ENCODE measurements at regions not wholly inside any gene's neighbourhood (a gene's known extent, or its start where the extent isn't known, plus 50 kb on each side); places are given as distances from the start of the nearest gene placed in this dataset.

GRCh38 chr15:37260255-37260654, 159.9 kb upstream of the MEIS2 start:
- no peak for DNase-seq (ENCODE audit: low spot score)

DNA sequence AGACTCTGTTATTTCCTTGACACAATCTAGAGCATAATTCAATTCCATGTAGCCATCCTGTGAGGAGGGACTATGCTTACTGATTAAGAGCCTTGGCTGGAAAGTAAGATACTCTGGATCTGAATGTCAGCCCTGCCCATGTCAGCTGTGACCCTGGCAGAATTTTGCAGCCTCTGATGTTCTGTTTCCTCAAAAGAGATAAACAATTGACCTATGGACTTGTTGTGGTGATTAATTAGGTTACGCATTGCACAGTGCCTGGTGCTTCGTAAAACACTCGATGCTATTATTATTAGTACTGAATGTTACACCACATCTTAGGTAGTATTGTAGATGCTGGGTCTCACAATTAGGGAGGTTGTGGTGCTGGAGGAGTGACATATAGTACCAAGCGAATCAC, 161.3 kb upstream of the MEIS2 start:
- no peak for DNase-seq (ENCODE audit: low spot score)

DNA sequence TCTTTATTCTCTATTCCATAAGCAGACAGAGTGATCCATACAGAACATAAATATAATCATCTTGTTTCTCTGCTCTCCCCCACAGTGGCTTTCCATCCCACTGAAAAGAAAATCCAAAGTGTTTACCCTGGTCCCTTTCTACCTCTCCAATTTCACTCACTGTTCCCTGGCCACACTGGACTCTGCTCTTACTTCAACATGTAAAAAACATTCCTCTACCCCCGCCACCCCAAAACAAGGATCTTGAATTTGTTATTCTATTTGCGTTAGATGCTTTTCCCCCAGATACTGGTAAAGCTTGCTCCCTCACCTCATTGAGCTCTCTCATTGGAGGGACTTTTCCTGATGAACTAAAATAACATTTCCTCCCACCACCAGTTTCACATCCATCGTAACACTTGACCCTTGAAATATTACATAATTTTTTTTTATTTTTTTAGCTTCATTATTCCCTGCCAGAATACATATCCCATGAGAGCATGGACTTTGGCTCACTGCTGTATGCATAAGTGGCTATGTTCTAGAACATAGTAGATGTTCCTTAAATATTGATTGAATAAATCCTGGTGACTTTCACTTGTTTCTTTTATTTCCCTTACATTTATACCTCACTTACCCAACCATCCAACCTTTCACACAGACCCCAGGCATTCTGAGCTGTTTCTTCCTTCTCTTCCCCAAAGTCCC, 162.7 kb upstream of the MEIS2 start:
- no peak for DNase-seq (ENCODE audit: low spot score)

DNA sequence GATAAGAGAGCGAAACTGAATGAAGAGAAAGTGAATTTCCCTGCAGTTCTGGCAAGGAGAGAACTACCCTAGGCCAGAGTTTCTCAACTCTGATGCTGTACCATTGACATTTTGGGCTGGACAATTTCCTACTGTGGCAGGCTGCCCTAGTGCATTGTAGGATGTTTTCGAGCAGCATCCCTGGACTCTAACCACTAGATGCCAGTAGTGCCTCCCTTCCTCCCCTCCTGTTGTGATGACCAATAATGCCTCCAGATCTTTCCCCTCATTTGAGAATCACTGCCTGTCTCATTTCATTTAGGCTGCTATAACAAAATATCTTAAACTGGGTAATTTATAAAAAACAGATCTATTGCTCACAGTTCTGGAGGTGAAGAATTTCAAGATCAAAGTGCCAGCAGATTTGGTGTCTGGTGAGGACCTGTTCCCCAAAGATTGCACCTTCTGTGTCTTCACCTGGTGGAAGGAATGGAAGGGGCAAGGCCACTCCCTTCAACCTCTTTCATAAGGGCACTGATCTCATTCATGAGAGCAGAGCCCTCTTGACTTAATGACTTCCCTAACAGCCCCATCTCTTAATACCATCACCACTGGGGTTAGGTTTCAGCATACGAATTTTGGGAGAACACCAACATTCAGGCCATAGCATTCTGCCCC, 188.9 kb upstream of the MEIS2 start:
- DNase-seq (ENCODE audit: low spot score): peak; percentile 23

DNA sequence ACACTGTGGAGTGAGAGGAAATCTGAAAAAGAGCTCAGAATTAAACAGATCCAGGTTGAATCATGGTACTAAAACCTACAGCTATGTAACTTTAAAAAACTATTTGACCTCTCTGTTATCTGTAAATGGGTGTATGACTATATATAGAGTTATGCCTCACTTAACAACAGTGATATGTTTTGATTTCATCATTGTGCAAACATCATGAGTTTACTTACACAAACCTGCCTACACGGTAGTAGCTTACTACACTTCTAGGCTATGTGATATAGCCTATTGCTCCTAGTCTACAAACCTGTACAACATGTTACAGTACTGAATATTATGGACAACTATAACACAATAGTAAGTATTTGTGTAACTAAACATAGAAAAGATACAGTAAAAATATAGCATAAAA, 191.6 kb upstream of the MEIS2 start:
- DNase-seq (ENCODE audit: low spot score): no peak

- no peak for DNase-seq (ENCODE audit: low spot score)
Measured at GRCh38 chr15:37298271-37298670, 197.9 kb upstream of the MEIS2 start.

DNA sequence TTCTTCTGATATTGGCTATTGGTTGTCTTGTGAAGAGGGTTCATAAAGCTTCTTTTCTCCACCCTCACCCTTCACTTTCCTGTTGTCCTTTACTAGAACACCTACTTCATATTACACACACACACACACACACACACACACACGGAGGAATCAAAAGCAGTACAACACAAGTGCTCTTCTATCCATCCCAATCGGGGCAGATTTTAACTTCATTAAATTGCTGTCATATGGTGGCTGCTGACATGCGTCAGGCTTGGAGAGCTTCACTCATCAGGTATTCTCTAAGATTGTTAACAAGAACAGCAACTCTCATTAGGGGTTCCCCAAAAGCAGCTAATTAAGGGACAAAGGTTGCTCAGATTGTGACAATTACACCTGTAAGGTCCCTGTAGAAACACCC, 239.1 kb upstream of the MEIS2 start:
- no peak for DNase-seq (ENCODE audit: low spot score)

DNA sequence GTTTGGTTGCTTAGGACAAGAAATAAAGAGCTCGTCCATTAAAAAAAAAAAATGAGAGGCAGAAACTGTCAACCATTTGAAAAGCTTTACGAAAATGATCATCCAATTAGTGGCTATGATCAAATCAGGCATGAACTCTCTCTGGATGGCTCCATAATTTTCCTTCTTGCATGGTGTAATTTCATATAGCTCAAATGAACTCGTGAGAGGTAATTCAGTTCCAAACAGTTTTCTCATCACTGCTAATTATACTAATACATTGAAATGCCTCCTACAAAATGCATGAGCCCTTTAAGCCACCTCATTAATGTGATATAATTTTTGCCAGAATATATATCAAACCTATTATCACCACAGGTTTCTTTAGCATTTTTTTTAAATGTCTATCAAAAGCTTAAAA, 239.5 kb upstream of the MEIS2 start:
- DNase-seq (ENCODE audit: low spot score): no peak

DNA sequence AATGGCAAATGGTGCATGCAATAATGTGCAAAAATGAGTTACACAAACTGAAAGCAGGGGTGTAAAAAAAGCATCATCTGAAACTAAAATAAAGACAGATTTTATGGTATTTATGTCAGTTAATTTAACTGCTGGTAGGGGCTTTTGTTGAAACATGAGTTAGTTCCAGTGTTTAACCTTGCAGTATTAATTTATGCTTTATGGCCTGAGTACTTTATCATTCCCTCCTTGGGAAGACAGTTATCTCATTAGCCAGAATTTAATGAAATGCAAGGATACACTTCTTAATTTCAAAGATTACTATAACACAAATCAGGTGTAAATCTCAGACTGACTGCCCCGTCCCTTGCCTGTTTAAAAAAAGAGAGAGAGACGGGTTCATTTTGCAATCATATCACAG, 240.1 kb upstream of the MEIS2 start:
- no peak for DNase-seq (ENCODE audit: low spot score)

GRCh38 chr15:37359101-37359892, 258.9 kb upstream of the MEIS2 start:
- DNase-seq (ENCODE audit: low spot score): no peak

GRCh38 chr15:37359893-37360290, 259.5 kb upstream of the MEIS2 start:
- DNase-seq (ENCODE audit: low spot score): no peak

DNA sequence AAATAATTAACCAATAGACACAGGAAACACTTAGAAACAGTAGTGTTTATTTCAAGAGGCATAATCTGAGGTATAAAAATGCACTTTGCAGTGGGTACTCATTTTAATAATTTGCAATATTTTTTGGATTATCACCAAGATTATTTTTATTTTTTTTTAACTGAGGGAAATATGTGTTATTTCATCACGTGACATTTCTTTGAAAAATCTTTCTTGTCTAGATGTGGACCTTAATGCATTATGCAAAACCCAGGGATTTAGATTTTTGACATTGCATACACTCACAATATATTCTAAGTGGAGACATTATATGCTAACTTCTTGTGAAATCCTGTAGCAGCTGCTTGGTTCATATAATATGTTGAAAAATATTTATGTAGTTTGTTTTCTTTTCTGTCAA, 260.4 kb upstream of the MEIS2 start:
- DNase-seq (ENCODE audit: low spot score): no peak

- DNase-seq (ENCODE audit: low spot score): no peak
Measured at GRCh38 chr15:37361621-37362020, 261.3 kb upstream of the MEIS2 start.

DNA sequence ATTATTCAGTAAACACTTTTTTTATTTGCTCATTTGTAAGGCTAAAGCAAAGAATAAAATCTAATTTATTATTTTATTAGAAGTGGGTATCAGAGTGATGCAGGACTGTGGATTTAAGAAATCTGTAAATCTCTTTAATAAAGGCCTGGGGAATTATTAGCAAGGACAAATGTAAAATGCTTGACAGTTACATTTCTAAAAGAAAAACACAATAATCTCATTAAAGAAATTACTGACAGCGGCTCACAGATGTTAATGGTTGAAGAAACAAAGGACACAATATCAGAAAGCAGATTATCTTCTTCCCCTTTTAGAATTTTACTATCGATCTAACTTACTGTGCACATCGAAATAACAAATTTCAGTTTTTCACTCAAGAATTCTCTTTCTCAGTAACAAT, 262.1 kb upstream of the MEIS2 start:
- DNase-seq (ENCODE audit: low spot score): no peak

DNA sequence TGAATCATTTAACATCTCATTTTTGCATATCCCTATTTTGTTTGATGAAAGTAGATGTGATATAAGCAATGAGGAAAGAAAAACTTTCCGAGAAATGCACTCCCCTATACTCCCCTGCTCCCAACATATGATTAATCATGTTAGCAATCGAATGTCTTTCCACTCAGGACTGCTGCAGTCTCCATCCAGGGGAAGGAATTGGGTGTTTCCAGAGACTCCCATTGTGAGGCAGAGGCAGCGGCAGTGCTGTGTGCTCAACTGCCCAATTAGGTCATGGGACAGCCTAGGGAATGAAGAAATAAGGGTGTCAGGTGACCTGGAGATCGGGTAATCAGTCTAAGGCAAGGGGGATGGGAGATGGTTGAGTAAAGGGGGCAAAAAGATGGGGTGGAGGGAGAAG, 268.6 kb upstream of the MEIS2 start:
- peak; percentile 10 for DNase-seq (ENCODE audit: low spot score)

- no peak for DNase-seq (ENCODE audit: low spot score)
Measured at GRCh38 chr15:37370941-37371340, 270.6 kb upstream of the MEIS2 start.

GRCh38 chr15:37372064-37372463, 271.7 kb upstream of the MEIS2 start:
- DNase-seq (ENCODE audit: low spot score): no peak

- DNase-seq (ENCODE audit: low spot score): no peak
Measured at GRCh38 chr15:37375519-37375918, 275.2 kb upstream of the MEIS2 start.

DNA sequence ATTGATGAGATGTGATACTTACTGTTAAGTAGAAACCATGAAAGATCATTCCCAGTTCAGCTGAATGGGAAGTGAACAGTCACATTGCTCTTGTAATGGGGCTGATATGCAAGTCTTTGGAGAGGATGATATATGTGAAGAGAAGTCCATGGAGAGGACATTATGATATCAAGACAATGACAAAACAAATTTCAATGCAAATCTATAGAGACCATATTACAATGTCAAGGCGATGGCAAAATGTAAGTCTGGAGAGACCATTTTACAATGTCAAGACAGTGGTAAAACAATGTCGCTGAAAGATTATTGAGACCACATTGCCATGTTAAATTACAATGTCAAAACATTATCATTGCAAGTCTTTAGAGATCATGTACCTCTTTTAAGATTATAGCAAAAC, 277.1 kb upstream of the MEIS2 start:
- no peak for DNase-seq (ENCODE audit: low spot score)

GRCh38 chr15:37394402-37395099, 294.2 kb upstream of the MEIS2 start:
- DNase-seq (ENCODE audit: low spot score): no peak

DNA sequence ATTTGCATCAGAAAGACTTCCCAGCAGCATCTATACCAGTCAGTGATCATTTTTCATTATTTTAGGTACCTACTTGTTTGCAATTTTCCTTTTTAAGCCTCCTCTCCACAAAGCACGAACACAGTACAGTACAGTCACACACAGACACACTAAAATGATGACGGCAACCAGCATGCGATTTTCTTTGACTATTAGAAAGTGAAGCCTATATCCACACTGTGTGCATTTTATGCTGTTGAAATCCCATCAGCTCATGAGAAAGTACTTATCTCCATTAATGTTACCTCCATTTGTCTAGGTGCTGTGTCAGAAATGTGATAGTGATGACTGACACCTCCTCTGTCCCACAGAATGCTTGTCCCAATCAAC, 294.7 kb upstream of the MEIS2 start:
- no peak for DNase-seq (ENCODE audit: low spot score)

GRCh38 chr15:37397266-37398022, 297.1 kb upstream of the MEIS2 start:
- DNase-seq (ENCODE audit: low spot score): no peak
